Activated T-helper 9 cell treated with anti-CD3 and anti-CD28 coated beads, Interleukin-2, amount 50 U/mL, for 16 hours (primary cell): ENCODE measurements at regions not wholly inside any gene's neighbourhood (a gene's known extent, or its start where the extent isn't known, plus 50 kb on each side); places are given as distances from the start of the nearest gene placed in this dataset.

Experiments used
- DNase-seq: peaks from one replicate; pipeline ENCODE4 v3.0.0-alpha.2; 2020; ENCODE audit warnings: low read depth

DNA sequence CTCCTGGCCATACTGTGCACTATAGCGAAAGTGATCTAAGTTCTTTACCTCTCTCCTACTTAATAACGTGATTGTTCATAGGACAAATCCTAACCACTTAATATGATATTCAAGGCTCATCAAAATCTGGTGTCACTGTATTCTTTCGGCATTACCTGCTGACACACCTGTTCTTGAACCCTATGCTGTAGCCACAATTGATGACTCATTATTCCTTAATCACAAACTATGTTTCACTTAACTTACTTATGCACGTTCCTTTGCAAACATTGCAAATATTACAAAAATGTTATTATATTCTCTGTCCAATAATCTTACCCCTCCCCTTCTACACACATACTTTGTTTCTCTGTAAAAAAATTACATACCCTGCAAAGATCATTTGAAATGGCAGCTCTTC lies 158.1 kb upstream of the ADRA1B start:
- DNase-seq: no peak

DNA sequence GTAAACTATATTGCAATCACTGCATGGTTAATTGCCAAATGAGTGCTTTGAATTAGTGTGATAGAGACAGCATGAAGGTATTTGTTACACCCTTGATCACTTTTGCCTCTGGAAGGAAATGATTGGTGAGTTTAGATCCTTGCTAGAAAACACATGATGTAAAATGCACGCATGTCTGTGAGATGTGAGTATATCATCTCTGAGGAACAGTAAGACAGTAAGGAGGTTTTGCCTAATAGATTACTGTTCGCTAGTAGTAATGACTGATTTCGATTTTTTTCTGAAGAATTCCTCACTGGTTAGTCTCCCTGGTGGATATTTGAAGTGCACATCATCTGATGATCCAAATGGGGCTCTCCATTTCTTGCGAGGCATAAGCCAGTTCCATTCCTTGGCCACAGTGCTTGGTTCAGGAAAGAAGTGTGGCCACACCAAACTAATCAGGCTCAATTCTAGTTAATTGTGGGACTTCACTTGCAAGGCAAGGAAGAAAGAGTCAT lies 156.4 kb upstream of the ADRA1B start:
- DNase-seq: no peak

DNA sequence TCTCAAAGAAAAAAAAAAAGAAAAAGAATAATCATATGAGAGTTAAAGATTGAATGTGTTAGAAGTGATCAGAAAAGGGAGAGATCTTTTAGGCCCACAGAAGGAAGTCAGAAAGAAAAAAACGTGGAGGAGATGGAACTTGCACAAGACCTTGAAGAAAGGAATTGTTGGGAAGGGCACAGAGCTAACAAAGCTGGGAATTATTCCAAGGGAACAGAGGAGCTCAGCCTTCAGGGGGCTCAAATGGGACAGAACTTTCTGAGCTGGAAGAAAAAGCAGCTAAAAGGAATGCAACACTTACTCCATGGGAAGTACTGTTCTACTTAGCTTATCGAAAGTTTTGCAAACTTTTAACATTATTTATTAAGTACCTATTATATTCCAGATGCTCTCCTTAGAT lies 153.4 kb upstream of the ADRA1B start:
- DNase-seq: no peak

DNA sequence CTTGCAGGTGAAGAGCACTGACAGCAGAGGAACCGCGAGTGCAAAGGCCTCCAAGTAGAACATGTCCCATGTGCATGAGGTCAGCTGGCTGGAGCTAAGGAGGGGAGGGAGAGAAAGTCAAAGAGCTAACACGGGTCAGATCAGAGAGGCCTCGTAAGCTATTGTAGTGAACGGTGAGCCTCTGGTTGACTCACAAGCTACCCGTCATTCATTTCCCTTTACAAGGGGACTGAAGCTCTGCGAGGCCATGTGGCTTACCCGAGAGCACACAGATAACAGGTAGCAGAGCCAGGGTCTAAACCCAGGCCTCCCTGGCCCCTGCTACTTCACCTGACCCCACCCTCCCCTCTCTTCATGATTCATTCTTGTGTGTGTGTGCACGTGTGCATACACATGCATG lies 152.7 kb upstream of the ADRA1B start:
- DNase-seq: no peak

DNA sequence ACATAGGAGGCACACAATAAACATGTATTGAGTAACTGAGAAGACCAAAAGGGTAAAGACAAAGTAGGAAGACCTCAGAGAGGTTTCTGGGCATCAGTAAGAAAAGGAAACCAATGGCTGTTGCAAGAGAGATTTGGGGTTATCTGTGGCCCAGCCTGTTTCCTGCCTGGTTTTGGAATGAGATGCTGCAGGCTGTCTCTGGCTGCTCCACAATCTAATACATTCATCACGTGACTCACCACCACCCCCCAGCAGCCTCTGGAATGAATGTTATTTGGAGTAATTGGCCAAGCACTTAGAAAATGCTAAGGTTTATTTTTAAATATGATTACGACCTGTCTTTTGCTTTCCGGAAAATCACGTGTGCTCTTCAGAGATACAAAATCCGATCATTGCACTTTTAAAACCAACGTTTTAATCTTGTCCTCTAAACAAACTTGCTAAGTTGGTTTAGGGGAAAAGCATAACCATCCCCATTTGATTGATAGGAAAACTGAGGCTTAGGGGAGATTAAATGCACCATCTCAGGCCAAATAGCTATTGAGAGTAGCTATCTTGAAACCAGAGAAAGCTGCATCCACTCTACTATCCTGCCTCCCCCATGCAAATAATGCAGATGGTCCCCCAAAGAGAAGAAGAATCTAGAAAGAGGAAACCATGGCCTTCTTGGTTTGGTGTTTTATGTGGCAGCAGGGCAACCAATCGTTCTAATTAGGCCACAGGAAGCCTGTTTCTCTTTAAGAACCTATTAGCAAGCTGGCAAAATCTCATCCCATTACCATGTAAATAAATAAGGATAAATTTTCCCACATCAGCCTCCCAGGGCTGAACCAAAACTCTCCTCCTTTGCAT lies 151.8 kb upstream of the ADRA1B start:
- DNase-seq: no peak

DNA sequence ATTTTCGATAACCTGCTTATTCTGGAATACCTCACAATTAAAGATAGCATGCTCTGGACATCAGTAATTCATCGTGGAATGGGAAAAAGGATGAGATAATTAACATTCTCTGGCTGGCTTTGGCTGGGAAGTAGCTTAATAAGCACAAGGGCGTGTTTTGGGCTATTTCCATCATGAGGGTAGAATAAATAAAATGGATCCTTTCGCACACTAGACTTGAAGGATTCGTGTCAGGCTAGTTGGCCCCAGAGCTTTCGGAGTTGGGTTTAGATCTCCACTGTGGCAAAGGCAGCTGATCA lies 151.2 kb upstream of the ADRA1B start:
- no peak for DNase-seq

DNA sequence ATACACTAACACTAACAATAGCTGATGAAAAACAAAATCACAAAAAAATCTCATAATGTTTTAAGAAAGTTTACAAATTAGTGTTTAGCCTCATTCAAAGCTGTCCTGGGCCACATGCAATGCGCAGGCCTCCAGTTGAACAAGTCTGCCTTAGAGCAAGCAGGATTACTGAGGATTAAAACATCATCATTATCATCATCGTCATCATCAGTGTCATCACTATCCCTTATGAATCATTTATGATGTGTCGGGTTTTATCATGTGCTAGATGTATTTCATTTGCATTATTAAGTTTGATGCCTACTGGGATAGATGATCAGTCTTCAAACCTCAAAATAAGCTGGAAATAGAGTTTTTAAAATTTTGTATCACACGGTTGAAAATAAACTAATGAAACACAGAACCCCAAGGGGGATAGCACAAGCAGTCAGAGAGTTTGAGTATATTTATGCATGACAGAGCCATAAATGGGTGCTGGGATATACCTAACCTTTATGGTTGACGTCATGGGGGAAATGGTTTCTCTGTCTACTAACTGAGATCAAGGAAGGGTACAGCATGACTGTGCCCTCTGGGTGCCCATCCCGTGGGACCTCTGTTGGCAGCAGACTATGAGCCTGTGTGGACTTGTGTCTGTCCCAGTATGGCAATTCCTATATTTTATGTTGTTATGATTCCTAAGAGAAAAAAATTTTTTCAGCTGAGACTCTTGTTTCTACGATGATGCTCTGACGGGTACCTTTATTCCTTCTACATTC lies 150.3 kb upstream of the ADRA1B start:
- no peak for DNase-seq

DNA sequence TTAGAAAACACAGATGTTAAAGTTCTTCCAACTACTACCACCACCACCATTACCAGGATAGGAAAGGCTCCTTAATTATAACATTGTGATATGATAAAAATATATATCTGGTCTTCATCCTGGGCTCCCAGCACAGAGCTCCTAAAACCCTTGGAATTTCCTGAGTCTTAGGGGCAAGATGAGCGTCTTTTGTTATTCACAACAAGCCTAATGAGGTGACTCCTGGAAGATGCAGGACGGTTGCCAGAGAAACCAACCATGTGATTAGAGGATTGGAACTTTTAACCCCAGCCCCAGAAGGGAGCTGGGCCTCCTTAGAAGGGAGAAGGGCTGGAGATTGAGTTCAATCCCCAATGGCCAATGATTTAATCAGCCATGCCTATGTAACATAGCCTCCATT lies 148.0 kb upstream of the ADRA1B start:
- no peak for DNase-seq

DNA sequence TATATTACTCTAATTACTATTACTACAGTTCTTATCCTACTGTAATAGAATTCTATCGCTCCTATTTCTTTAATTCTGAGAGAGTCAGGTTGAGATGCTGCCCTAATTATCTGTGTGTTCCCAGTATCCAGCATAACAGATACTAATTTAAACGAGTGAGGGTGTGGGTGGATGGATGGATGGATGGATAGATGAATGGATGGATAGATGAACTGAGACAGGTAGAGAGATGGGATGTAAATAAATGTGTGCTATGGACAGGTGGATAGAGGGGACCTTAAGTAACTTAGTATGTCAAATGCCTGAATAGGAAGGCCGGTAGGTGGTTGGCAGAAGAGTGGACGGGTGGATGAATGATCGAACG lies 143.6 kb upstream of the ADRA1B start:
- no peak for DNase-seq

DNA sequence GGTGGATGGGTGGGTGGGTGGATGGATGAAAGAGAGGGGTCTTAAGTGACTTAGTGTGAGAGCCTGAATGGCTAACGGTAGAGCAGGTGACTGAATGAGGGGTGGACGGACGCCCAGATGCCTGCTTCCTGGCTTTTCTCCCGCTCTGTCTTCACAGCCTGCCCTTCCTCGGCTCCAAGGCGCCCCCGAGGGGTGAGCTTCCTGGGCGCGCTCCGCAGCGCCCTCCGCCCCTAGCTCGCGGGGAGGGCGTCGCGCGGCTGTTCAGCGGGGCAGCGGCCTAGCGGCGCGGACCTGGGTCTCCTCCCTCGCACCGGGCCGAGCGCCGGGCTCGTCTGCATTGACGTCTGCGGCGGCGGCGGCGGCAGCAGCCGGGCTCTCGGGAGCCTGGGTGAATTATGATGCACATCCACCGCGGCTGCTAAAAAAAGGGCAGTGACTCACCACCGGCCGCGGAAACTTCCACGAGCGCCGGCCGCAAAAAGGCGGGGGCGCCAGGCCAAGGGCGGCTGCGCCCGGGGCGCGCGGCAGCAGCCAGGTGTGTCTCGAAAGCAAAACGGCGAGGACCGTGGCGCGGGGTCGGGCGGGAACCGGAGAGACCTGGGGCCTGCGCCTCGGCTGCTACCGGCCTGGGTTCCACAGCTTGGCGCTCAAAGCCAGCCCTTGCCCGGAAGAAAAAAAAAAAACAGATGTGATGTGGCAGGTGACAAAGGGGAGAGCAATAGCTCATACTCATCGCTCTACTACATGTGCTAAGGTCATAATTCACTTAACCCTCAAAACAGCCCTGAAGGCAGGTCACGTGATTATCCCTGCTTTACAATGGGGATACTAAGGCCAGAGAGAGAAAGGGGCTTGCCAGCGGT lies 143.0 kb upstream of the ADRA1B start:
- peak; percentile 75 for DNase-seq

DNA sequence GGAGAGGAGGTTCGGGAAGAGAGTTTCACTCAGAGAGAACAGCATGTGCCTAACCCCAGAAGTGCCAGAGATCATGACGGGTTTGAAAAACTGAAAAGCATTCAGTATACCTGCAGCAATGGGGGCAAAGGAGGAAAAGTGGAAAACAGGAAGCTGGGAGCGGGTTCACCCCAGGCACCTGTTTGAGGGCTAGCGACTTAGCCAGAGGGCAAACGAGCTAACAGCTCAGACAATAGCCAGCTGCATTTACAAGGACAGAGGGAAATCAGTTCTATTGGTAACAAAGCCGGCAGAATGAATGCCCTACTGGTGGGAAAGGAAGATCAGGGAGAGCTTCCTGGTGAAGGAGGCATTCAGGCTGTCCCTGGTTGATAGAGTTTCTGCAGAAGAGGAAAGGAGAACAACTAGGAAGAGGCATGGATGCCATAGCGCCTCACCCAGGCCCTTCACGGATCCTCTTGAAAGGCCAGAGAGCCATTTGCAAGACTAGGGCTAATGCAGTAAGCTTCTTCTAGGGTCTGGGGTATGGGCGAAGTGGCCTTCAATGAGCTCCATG lies 141.7 kb upstream of the ADRA1B start:
- no peak for DNase-seq

DNA sequence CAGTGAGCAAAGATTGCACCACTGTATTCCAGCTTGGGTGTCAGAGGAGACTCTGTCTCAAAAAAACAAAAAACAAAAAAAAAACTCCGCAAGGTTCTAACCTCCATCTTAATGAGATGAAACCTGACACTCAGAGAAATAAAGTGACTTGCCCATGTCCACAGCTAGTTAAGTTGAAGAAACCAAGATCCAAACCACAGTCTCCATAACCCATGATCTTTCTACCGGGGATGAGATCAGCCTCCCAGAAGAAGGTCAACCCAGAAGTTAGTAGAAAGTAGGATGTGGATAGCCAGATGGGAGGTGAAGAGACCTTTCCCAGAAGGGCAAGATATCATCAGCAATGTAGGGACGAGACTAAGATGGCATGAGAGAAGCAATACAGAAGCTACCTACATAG lies 140.4 kb upstream of the ADRA1B start:
- no peak for DNase-seq

DNA sequence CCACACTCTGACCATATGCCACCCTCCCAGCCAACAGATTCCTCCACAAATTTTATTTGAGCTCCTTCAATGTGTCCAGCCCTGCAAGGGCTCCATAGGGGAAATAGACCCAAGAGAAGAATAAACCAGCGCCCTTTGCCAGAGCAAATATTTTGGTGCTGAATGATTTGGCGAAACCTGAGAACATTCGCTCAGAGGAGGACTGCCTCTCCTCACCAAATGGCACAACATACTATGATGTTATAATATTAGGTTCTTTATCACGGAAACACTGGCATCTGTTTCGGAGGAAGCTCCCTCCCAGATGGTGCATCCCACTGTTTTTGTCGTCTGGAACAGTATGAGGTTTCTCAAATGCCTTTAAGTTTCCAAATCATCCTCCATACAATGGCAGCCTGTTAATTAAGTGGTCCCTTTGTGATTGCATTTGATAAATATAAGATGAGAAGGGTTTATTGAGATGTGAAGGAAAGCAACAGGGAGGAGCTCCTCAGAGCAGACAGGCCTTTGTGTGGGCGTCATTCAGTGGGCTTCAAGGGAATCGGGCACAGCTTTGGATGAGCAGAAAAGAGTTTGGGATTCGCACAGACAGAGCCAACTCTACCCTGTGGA lies 139.1 kb upstream of the ADRA1B start:
- no peak for DNase-seq

DNA sequence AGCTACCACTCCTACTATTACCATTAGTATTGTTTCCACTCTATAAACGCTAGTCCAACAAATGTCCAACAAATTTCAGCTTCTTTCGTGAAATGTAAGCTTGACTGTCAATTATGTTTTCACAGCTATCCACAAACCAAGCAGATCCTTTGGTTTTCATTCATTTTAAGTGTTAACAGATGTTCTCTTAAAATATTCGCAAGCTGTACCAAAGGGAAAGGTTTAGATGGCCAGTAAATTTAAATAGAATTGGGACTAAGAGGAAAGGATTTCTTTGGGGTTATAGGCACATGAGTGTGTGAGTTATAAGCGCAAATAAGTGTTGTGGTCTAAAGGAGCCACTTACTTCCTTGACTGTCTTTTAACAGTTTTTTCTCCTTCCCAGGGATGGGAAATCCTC lies 136.8 kb upstream of the ADRA1B start:
- DNase-seq: no peak

DNA sequence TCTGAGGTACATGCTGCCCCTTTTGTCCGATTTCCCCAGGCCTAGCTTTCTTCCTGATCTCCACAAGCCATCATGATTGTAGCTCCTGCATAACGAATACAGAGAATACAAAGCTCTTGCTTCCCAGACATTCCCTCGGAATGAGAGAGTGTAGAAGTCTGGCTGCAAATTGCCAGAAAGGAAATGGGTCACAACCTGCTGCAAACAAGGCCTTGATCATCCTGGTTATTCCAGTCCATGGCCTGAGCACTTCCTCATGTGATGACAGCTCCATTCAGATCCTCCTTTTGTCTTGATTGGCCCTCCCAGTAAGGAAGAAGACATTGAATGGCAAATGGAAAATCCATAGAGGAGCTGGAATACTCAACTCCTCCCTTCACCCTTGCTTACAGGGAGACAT lies 136.0 kb upstream of the ADRA1B start:
- no peak for DNase-seq

DNA sequence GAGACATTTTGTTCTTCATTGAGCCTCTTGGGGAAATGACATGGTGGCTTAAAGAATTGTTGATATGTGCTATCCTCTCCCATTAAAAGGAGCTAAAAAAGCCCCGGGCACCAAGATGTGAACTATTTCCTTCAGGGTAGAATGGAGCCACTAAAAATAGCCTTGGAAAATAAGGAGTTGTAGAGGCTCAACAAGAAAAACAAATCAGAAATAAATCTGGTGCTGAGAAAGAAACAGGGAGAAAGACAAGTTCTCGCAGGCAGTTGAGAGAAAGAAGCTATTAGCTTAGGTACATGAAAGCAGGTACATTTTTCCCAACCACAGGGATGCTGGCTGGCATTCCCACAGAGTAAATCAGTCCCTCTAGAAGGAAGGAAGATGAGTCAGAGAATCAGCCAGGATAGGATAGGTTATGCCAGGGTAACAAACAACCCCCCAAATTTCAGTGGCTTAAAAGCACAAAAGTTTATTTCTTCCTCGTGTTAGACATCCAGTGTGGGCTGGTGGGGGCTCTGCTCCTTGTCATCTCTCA lies 134.6 kb upstream of the ADRA1B start:
- no peak for DNase-seq

DNA sequence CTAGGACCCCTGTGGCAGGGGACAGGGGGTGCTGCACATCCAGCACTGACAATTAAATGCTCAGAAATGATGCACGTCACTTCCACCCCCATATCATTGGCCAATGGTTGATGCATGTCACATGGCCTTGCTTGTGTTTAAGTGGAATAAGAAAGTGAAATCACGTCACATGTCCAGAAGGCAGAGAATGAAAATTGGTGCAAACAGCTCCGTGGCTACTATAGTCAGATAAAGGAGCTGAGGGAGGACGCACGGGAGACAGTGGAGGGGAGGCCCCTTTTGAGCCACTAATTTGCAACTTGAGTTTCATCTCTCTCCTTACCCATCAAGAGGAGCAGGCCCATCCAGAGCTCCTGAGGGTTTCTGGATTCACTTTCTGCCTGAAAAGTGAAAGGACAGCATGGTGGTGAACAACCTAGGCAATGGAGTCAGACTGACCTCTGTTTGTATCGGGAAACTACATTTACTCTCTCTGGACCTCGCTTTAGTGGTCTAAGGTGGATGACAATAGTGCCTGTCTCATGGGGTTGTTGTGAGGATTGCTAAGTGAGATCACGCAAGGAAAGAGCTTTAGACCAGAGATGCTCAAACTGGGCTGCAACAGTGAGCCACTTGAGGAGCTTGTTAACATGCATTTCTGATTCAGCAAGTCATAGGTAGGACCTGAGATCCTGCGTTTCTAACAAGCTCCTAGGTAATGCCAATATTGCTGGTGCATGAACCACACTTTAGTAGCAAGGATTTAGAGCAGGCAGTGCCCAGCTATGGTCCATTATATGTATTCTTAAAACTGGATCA lies 133.9 kb upstream of the ADRA1B start:
- DNase-seq: no peak

DNA sequence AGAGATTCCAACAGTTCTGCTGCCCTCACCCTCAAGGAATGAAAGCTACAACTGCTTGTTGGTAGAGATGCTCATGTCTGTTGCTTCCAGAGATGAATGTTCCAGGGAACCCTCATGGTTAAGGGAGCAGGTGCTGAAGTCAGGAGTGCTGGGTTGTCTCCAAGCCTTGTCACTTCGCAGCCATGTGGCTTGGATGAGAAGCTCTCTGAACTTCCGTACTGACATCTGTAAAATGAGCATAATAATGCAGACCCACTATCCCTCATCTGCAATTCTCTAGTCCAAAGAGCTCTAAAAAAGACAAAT lies 133.3 kb upstream of the ADRA1B start:
- no peak for DNase-seq

DNA sequence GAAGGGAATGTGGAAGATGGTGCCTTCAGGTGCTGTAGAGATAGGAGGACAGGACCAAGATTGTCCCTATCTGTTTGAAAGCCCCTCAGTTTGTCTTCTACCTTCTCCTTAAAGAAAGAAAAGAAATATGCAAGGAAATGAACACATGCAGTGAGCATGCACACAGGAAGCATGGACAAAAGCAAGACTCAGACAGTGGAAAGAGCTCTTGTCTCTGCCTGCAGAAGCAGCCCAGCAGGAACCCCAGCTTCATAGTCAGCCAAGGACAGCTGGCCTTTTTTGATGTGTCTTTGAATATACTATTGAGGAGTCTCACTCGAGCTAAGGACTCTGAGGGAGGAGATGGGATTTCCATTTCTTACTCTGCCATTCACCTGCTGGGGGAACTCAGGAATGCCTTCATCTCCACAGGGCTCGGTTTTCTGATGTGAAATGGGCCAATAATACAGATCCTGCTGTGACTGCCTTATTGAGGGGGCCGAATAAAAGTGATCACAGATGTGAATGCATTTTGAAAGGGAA lies 132.5 kb upstream of the ADRA1B start:
- DNase-seq: no peak

DNA sequence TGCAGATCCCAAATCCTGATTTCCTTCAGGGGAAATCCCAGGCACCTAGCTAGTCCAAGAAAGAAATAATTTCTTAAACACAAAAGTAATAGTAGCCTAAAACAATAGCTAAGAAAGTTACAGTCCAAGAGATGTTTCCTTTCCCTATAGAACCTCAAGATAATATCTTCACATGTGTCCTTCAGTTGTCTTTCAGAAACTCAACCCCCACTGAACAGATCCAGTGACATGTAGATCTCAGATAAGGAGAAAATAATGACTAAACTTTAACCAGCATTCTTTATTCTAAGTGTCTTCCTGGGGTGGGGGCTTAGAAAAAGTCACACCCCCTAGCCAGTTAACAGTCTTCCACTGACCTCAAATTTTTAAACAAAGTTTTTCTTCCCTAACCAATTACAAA lies 131.3 kb upstream of the ADRA1B start:
- DNase-seq: no peak

DNA sequence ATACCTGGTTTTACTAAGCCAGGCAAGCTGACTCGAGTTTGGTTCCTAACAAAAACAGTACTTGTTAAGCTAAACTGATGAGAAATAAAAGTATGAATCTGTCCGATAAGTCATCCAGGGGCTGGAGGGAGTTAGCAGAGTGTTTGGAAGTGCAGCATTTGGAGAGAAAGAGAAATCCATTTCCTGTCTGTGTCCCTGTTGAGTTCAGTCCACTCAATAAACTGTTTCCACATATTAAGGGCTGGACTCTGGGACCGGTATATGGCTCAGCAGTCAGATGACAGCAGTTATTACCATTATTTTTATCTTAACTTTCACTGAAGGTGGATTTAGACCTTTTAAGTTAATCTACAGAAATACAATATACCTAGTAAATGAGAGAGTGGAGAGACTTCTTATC lies 130.6 kb upstream of the ADRA1B start:
- no peak for DNase-seq
